Activated T-cell treated with anti-CD3 and anti-CD28 coated beads, Interleukin-2, amount 50 U/mL, for 24 hours (primary cell): ENCODE measurements at regions not wholly inside any gene's neighbourhood (a gene's known extent, or its start where the extent isn't known, plus 50 kb on each side); places are given as distances from the start of the nearest gene placed in this dataset.
"Not testable (repeated sequence)": the region's sequence is repeated elsewhere in the genome, so short reads cannot be mapped to it uniquely, and the experiment has no call there.

Experiments
- DNase-seq: peaks from one replicate; pipeline ENCODE4 v3.0.0-alpha.2; 2020
- H3K27ac Mint-ChIP-seq: 2 replicates; pipeline ENCODE4 v1.8.0; 2020; ENCODE audit warnings: mild to moderate bottlenecking, mixed read lengths
- H3K27me3 Mint-ChIP-seq: 2 replicates; pipeline ENCODE4 v1.8.0; 2020; ENCODE audit warnings: mixed read lengths
- H3K36me3 Mint-ChIP-seq: 2 replicates; pipeline ENCODE4 v1.8.0; 2020; ENCODE audit warnings: low read depth, mixed read lengths
- H3K4me1 Mint-ChIP-seq: 2 replicates; pipeline ENCODE4 v1.8.0; 2020; ENCODE audit warnings: low read depth, mixed read lengths
- H3K4me3 Mint-ChIP-seq: 2 replicates; pipeline ENCODE4 v1.8.0; 2020; ENCODE audit warnings: mild to moderate bottlenecking, moderate library complexity, mixed read lengths
- H3K9me3 Mint-ChIP-seq: 2 replicates; pipeline ENCODE4 v1.8.0; 2020; ENCODE audit warnings: mixed read lengths

DNA sequence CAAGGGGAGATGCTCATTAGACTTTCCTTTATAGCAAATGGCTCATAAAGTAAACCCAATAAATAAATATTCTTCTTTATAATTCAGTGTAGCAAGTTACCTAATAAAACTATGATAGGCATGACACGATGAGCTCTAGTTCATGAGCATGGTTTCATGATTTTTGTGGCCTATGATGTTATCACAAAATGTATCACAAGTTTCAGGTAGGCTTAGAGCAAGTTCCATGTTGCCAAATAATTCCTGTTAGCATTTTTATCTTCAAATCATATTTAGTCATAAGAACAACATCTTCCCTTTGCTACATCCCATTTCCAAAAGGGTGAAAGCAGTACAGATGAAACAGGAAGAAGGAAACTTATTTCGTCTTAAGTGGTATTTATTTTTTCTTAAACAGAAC, 200.2 kb downstream of the ENC1 start:
- H3K36me3 Mint-ChIP-seq = no peaks in the 10 kb centered on the region
- H3K4me1 Mint-ChIP-seq = no peaks in the 10 kb centered on the region
- no peak overlapping the region for H3K4me3 Mint-ChIP-seq
- peaks cover 28% of the 10 kb centered on the region for H3K27me3 Mint-ChIP-seq
- DNase-seq = no peak
- H3K27ac Mint-ChIP-seq = no peak overlapping the region
- H3K9me3 Mint-ChIP-seq = no peaks in the 10 kb centered on the region

GRCh38 chr5:74437870-74438269, 202.7 kb downstream of the ENC1 start:
- not testable (repeated sequence) for H3K27ac Mint-ChIP-seq, H3K36me3 Mint-ChIP-seq
- H3K27me3 Mint-ChIP-seq = peaks cover 43% of the 10 kb centered on the region

GRCh38 chr5:74433896-74434829, 206.4 kb downstream of the ENC1 start:
- H3K27ac Mint-ChIP-seq = no peak overlapping the region
- no peak overlapping the region for H3K4me3 Mint-ChIP-seq
- no peaks in the 10 kb centered on the region for H3K9me3 Mint-ChIP-seq
- peaks cover 3% of the 10 kb centered on the region for H3K4me1 Mint-ChIP-seq
- H3K27me3 Mint-ChIP-seq = peaks cover 60% of the 10 kb centered on the region
- H3K36me3 Mint-ChIP-seq = no peaks in the 10 kb centered on the region
- DNase-seq = no peak

More at GRCh38 chr5:74437870-74438269, 202.7 kb downstream of the ENC1 start:
- not testable (repeated sequence) for DNase-seq, H3K4me3 Mint-ChIP-seq, H3K9me3 Mint-ChIP-seq, H3K4me1 Mint-ChIP-seq

GRCh38 chr5:74433255-74433895, 207.2 kb downstream of the ENC1 start:
- no peak overlapping the region for H3K27ac Mint-ChIP-seq
- no peaks in the 10 kb centered on the region for H3K36me3 Mint-ChIP-seq
- no peak for DNase-seq
- H3K4me3 Mint-ChIP-seq = no peak overlapping the region
- H3K4me1 Mint-ChIP-seq = peaks cover 3% of the 10 kb centered on the region
- peaks cover 60% of the 10 kb centered on the region for H3K27me3 Mint-ChIP-seq
- no peaks in the 10 kb centered on the region for H3K9me3 Mint-ChIP-seq

DNA sequence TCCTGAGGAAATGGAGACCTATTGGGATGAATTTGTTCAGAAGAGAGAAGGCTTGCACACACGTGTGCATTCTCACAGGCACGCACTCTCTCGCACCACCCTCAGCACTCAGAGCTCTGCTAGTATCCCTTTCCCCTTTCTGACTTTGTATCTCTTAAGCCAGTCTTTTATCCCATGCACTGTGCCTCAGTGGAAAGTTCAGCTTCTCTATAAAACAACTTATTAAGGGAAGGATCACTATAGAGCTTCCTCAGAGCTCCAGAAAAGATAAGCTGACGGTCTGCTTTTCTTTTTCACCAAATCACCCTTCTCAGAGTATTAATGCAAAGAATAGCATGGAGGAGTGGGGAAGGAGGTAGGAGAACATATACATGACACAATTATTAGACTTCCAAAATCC, 207.8 kb downstream of the ENC1 start:
- no peak overlapping the region for H3K4me3 Mint-ChIP-seq
- H3K9me3 Mint-ChIP-seq = no peaks in the 10 kb centered on the region
- peaks cover 60% of the 10 kb centered on the region for H3K27me3 Mint-ChIP-seq
- H3K4me1 Mint-ChIP-seq = peaks cover 3% of the 10 kb centered on the region
- no peak overlapping the region for H3K27ac Mint-ChIP-seq
- no peak for DNase-seq
- H3K36me3 Mint-ChIP-seq = no peaks in the 10 kb centered on the region

GRCh38 chr5:74432216-74432615, 208.3 kb downstream of the ENC1 start:
- H3K36me3 Mint-ChIP-seq = no peaks in the 10 kb centered on the region
- no peaks in the 10 kb centered on the region for H3K9me3 Mint-ChIP-seq
- no peak for DNase-seq
- peaks cover 3% of the 10 kb centered on the region for H3K4me1 Mint-ChIP-seq
- no peak overlapping the region for H3K4me3 Mint-ChIP-seq
- H3K27ac Mint-ChIP-seq = no peak overlapping the region
- H3K27me3 Mint-ChIP-seq = peaks cover 57% of the 10 kb centered on the region

- Mint-ChIP-seq H3K4me3 (no peak overlapping the region), H3K9me3 (no peaks in the 10 kb centered on the region), H3K27ac (no peak overlapping the region), H3K36me3 (no peaks in the 10 kb centered on the region), H3K4me1 (peaks cover 3% of the 10 kb centered on the region), H3K27me3 (peaks cover 51% of the 10 kb centered on the region)
- no peak for DNase-seq
Measured at GRCh38 chr5:74431290-74431669, 209.2 kb downstream of the ENC1 start.

GRCh38 chr5:74430631-74431289, 209.8 kb downstream of the ENC1 start:
- Mint-ChIP-seq H3K36me3 (no peaks in the 10 kb centered on the region), H3K27me3 (peaks cover 46% of the 10 kb centered on the region), H3K4me1 (peaks cover 3% of the 10 kb centered on the region), H3K9me3 (no peaks in the 10 kb centered on the region), H3K27ac (no peak overlapping the region), H3K4me3 (no peak overlapping the region)
- DNase-seq = no peak

DNA sequence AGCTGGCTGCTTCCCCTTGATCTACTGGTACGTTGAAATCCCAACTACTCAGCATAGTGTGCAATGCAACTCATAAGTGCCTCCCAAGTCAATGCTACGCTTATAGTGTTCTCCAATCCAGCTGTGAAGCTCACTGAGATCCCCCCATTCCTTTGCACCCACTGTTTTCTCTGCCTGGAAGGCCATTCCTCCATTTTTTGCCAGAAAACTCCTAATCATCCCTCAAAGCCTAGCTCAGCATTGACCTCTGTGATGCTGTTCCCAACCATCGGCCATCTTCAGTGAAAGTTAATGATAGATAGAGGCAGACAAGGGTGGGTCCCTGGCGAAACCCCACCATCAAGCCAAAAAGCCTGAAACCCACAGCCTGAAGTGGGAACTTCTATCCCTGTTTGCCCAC, 211.0 kb downstream of the ENC1 start:
- H3K4me1 Mint-ChIP-seq = peaks cover 3% of the 10 kb centered on the region
- DNase-seq = no peak
- H3K27me3 Mint-ChIP-seq = peaks cover 39% of the 10 kb centered on the region
- no peaks in the 10 kb centered on the region for H3K9me3 Mint-ChIP-seq
- H3K36me3 Mint-ChIP-seq = no peaks in the 10 kb centered on the region
- H3K27ac Mint-ChIP-seq = no peak overlapping the region
- H3K4me3 Mint-ChIP-seq = no peak overlapping the region

- no peaks in the 10 kb centered on the region for H3K9me3 Mint-ChIP-seq
- peaks cover 32% of the 10 kb centered on the region for H3K27me3 Mint-ChIP-seq
- H3K36me3 Mint-ChIP-seq = no peaks in the 10 kb centered on the region
- no peak overlapping the region for H3K4me3 Mint-ChIP-seq
- peaks cover 3% of the 10 kb centered on the region for H3K4me1 Mint-ChIP-seq
- H3K27ac Mint-ChIP-seq = no peak overlapping the region
- no peak for DNase-seq
Measured at GRCh38 chr5:74428876-74429275, 211.7 kb downstream of the ENC1 start.

DNA sequence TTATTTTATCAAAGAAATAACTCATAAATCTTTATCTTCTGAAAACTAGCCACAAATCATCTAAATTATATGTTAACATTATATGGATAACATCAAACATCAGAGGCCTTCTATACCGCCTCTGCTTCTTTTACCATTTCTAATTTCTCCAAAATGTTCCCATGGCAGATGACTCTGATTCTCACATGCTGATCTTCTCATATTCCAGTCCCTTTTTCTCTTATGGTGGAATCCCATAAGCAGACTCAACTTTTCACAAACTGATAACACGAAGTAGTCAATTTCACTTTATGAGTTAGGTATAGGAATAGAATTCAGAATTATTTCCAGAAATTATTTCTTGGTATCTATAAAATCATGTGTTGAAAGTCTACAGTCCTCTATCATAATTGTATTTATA, 212.3 kb downstream of the ENC1 start:
- no peak overlapping the region for H3K4me3 Mint-ChIP-seq
- H3K9me3 Mint-ChIP-seq = no peaks in the 10 kb centered on the region
- H3K27ac Mint-ChIP-seq = no peak overlapping the region
- H3K36me3 Mint-ChIP-seq = no peaks in the 10 kb centered on the region
- peaks cover 26% of the 10 kb centered on the region for H3K27me3 Mint-ChIP-seq
- DNase-seq = no peak
- peaks cover under 1% of the 10 kb centered on the region for H3K4me1 Mint-ChIP-seq

DNA sequence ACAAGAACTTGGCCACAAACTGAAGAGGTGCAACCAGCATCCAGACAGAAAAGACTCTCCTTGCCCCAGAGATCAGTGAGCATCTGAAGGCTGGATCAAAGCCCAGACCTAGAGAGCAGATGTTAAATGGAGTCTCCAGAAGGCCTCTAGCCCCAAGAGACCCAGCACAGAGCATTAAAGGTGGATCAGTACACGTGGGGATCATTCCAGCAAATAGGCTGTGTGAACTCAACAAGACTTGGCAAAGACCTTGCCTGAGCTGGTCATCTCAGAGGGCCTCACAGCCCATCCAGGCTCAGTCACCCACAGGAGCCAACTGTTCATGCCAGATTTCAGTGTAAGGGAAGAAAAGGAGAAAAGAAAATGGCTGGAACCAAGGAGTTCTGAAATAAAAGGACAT, 214.0 kb downstream of the ENC1 start:
- H3K27me3 Mint-ChIP-seq = peaks cover 23% of the 10 kb centered on the region
- no peak for DNase-seq
- no peaks in the 10 kb centered on the region for H3K36me3 Mint-ChIP-seq
- H3K4me1 Mint-ChIP-seq = peaks cover 3% of the 10 kb centered on the region
- no peaks in the 10 kb centered on the region for H3K9me3 Mint-ChIP-seq
- no peak overlapping the region for H3K27ac Mint-ChIP-seq
- no peak overlapping the region for H3K4me3 Mint-ChIP-seq

DNA sequence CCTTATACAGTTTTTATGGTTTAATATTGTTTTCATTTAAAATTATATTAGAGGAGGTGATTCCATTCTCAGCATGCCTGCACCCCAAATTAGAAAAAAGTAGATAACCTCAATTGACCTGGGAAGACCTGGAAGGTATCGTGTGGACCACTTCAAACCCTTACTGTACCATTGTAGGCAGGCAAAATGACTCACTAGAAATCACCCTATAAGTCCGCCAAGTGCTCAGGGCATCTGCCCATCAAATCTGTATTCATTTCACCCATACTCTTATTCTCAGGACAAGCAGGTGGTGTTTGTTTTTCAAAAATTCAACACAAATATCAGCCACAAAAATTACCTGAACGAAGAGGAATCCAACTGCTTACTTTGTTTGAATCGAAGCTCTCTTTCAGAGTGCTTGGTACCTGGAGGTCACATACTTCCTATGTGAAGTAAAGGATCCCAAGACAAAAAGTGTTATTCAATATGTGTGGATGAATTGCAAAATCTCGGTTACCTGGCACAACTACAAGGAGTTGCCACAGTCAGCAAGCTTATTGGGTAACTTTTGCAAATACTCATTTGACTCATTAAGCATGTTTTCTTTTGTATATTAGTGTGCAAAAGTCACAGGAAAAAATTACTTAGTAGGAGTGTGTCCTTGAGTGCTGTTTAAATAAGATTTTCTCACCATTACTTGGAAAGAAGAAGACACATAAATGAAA, 216.2 kb downstream of the ENC1 start:
- H3K27ac Mint-ChIP-seq = no peak overlapping the region
- H3K4me3 Mint-ChIP-seq = no peak overlapping the region
- H3K36me3 Mint-ChIP-seq = no peaks in the 10 kb centered on the region

GRCh38 chr5:74423383-74423782, 217.1 kb downstream of the ENC1 start:
- peaks cover 3% of the 10 kb centered on the region for H3K4me1 Mint-ChIP-seq
- H3K36me3 Mint-ChIP-seq = no peaks in the 10 kb centered on the region
- H3K9me3 Mint-ChIP-seq = no peaks in the 10 kb centered on the region
- peaks cover 20% of the 10 kb centered on the region for H3K27me3 Mint-ChIP-seq
- DNase-seq = no peak
- H3K27ac Mint-ChIP-seq = no peak overlapping the region
- H3K4me3 Mint-ChIP-seq = no peak overlapping the region

More for the DNA sequence above, 216.2 kb downstream of the ENC1 start:
- Mint-ChIP-seq H3K4me1 (peaks cover 3% of the 10 kb centered on the region), H3K27me3 (peaks cover 18% of the 10 kb centered on the region), H3K9me3 (no peaks in the 10 kb centered on the region)
- no peak for DNase-seq
